NCI-H2107 treated with DMSO at 0.1 percent for 48 hours (cell line): ENCODE measurements at regions not wholly inside any gene's neighbourhood (a gene's known extent, or its start where the extent isn't known, plus 50 kb on each side); places are given as distances from the start of the nearest gene placed in this dataset.

Experiments
- DNase-seq: peaks from one replicate; lab custom pipeline; 2025; ENCODE audit not compliant: unreplicated experiment; lab: John Stamatoyannopoulos, UW

- no peak for DNase-seq
Observed at GRCh38 chr5:167713896-167714295, 577.5 kb upstream of the WWC1 start.

- DNase-seq, result no peak
Observed at GRCh38 chr5:167716126-167716775, 575.2 kb upstream of the WWC1 start.

GRCh38 chr5:167720259-167720658, 571.2 kb upstream of the WWC1 start:
- no peak for DNase-seq

- DNase-seq, result no peak
Observed at GRCh38 chr5:167720676-167721260, 570.7 kb upstream of the WWC1 start.

- DNase-seq, result no peak
Observed at GRCh38 chr5:167721926-167722440, 569.5 kb upstream of the WWC1 start.

- DNase-seq, result peak; percentile 38
Observed at GRCh38 chr5:167723254-167723871, 568.1 kb upstream of the WWC1 start.

- no peak for DNase-seq
Observed at GRCh38 chr5:167725264-167725663, 566.2 kb upstream of the WWC1 start.

GRCh38 chr5:167725741-167726140, 565.7 kb upstream of the WWC1 start:
- no peak for DNase-seq

- DNase-seq, result no peak
Observed at GRCh38 chr5:167726642-167727041, 564.8 kb upstream of the WWC1 start.

GRCh38 chr5:167730121-167730520, 561.3 kb upstream of the WWC1 start:
- no peak for DNase-seq

- no peak for DNase-seq
Observed at GRCh38 chr5:167730656-167731055, 560.8 kb upstream of the WWC1 start.

- no peak for DNase-seq
Observed at GRCh38 chr5:167731951-167732350, 559.5 kb upstream of the WWC1 start.

- no peak for DNase-seq
Observed at GRCh38 chr5:167732499-167732898, 558.9 kb upstream of the WWC1 start.

GRCh38 chr5:167736992-167737391, 554.5 kb upstream of the WWC1 start:
- DNase-seq, result no peak

- no peak for DNase-seq
Observed at GRCh38 chr5:167743695-167744464, 547.6 kb upstream of the WWC1 start.

GRCh38 chr5:167745868-167746267, 545.6 kb upstream of the WWC1 start:
- DNase-seq, result no peak

- no peak for DNase-seq
Observed at GRCh38 chr5:167750586-167750985, 540.9 kb upstream of the WWC1 start.

GRCh38 chr5:167752936-167753335, 538.5 kb upstream of the WWC1 start:
- no peak for DNase-seq

- no peak for DNase-seq
Observed at GRCh38 chr5:167753725-167754490, 537.5 kb upstream of the WWC1 start.

- DNase-seq, result no peak
Observed at GRCh38 chr5:167754501-167755021, 536.9 kb upstream of the WWC1 start.

- DNase-seq, result no peak
Observed at GRCh38 chr5:167755420-167755819, 536.0 kb upstream of the WWC1 start.
